ENCODE measurements at regions not wholly inside any gene's neighbourhood (a gene's known extent, or its start where the extent isn't known, plus 50 kb on each side); places are given as distances from the start of the nearest gene placed in this dataset.

DNA sequence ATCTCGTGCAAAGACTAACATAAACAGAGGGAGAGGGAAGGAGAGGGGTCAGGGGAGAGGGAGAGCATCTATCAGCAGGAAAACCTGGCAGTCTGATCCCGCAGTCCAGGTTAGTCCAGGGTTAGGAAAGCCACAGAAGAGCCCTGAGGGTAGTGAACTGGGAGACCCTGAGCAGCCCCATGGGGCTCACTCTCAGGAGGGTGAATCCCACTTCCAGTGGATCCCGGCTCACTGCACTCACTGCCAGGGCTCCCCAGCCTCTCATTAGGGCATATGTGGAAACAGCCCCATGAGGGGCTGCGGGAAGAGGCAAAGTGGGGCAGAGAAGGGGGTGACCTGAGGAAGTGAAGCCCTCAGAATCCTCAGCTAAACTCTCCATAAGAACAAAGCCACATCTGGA, 329.9 kb downstream of the UBE3D start:
- no peaks in the 10 kb centered on the region for H3K36me3 ChIP-seq
- TF ChIP-seq, protein P1, sequence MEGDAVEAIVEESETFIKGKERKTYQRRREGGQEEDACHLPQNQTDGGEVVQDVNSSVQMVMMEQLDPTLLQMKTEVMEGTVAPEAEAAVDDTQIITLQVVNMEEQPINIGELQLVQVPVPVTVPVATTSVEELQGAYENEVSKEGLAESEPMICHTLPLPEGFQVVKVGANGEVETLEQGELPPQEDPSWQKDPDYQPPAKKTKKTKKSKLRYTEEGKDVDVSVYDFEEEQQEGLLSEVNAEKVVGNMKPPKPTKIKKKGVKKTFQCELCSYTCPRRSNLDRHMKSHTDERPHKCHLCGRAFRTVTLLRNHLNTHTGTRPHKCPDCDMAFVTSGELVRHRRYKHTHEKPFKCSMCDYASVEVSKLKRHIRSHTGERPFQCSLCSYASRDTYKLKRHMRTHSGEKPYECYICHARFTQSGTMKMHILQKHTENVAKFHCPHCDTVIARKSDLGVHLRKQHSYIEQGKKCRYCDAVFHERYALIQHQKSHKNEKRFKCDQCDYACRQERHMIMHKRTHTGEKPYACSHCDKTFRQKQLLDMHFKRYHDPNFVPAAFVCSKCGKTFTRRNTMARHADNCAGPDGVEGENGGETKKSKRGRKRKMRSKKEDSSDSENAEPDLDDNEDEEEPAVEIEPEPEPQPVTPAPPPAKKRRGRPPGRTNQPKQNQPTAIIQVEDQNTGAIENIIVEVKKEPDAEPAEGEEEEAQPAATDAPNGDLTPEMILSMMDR (IDR thresholded peaks at IDR 0.05) = no peak
- TF ChIP-seq POLR2A (IDR thresholded peaks at IDR 0.05; ENCODE audit: low read depth) (no peak), POLR2AphosphoS5 (IDR thresholded peaks at IDR 0.05) (no peak), EP300 (IDR thresholded peaks at IDR 0.05) (no peak)
- WGBS = 75% methylated on average over 4 of the region's 4 CpGs
- no peaks in the 10 kb centered on the region for H3K9me3 ChIP-seq
- intact Hi-C loops (cut with DNase I) = no loop called here
- no peak overlapping the region for H3K4me3 ChIP-seq
- no peaks in the 10 kb centered on the region for H3K27me3 ChIP-seq
- H3K4me1 ChIP-seq = peaks cover 0 to 5% (median 0%) of the 10 kb centered on the region in 4 donors
- no peak for DNase-seq (ENCODE audit: extremely low spot score)
- H3K27ac ChIP-seq (replicated peaks in 1 of 4) = no peak overlapping the region

DNA sequence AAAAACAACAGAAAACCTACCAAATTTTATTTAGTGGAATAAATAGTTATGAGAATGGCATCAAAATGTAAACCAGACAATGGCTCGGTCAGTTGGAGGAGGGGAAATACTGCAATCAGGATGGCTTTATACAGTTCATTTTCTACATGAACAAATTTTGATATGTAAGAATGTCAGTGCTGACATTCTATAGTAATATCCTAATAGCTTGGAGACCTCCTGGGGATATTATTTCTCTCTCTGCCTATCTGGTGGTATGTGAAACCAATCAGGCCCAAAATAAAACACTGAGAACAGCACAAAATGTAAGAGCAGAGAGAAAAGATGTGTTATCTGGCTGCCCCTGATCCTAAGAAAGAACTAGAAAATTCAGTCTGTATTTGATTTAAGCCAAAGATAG, 327.7 kb downstream of the UBE3D start:
- peaks cover 0 to 5% (median 0%) of the 10 kb centered on the region in 4 donors for H3K4me1 ChIP-seq
- H3K9me3 ChIP-seq = no peaks in the 10 kb centered on the region
- no peak for DNase-seq (ENCODE audit: extremely low spot score)
- TF ChIP-seq POLR2A (IDR thresholded peaks at IDR 0.05; ENCODE audit: low read depth) = no peak
- no peak overlapping the region for H3K27ac ChIP-seq (replicated peaks in 1 of 4)
- H3K36me3 ChIP-seq = no peaks in the 10 kb centered on the region
- WGBS = 95% methylated on average over 1 of the region's 1 CpG
- H3K4me3 ChIP-seq = no peak overlapping the region
- no peaks in the 10 kb centered on the region for H3K27me3 ChIP-seq
- intact Hi-C loops (cut with DNase I) = no loop called here

DNA sequence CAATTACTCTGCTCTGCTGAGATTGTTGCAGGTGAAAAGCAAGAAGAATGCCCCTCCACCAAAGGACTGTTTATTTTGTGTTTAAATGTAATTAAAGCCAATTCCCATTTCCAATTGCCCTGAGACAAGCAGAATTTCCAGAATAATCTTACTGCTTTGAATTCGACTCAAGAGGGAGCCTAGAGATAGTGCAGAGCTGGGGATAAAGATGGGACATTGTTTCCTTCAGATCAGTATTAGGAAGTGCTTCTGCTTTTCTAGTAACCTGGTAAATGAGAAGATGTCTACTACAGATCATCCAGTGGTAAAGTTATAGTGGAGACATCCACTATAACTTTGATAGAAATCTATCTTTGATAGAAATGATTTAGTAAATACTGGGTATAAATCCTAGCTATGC, 326.9 kb downstream of the UBE3D start:
- H3K27ac ChIP-seq (replicated peaks in 1 of 4) = no peak overlapping the region
- peaks cover 0 to 5% (median 0%) of the 10 kb centered on the region in 4 donors for H3K4me1 ChIP-seq
- whole genome bisulfite sequencing = 54% methylated on average over 1 of the region's 1 CpG
- no peaks in the 10 kb centered on the region for H3K27me3 ChIP-seq
- no peak overlapping the region for H3K4me3 ChIP-seq
- intact Hi-C loops (cut with DNase I) = no loop called here
- DNase-seq (ENCODE audit: extremely low spot score) = no peak
- TF ChIP-seq POLR2AphosphoS5 (IDR thresholded peaks at IDR 0.05) = no peak
- TF ChIP-seq, protein P1 (IDR thresholded peaks at IDR 0.05) = no peak
- no peak for TF ChIP-seq EP300 (IDR thresholded peaks at IDR 0.05)
- H3K36me3 ChIP-seq = no peaks in the 10 kb centered on the region
- no peaks in the 10 kb centered on the region for H3K9me3 ChIP-seq

DNA sequence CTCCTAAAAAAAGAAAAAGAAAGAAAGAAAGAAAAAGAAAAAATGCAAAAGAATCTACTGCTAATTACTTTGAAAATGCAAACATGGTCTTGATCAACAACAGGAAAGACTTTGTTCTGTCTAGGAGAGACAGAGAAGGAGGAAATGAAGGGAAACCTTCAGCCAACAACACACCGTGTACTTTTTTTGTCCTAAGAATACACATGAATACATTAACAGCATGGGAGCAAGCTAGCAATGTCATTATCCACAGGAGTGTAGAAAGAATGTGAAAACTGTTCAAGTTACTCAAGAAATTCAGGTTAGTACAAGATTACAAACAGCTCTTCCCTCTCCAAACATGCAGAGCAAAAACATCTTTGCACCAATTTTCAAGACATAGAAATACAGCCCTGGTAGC, 326.3 kb downstream of the UBE3D start:
- no peak overlapping the region for H3K27ac ChIP-seq (replicated peaks in 1 of 4)
- H3K4me1 ChIP-seq = peaks cover 0 to 5% (median 0%) of the 10 kb centered on the region in 4 donors
- DNase-seq (ENCODE audit: extremely low spot score) = no peak
- TF ChIP-seq POLR2AphosphoS5 (IDR thresholded peaks at IDR 0.05) = no peak
- TF ChIP-seq, protein P1 (IDR thresholded peaks at IDR 0.05) = no peak
- TF ChIP-seq EP300 (IDR thresholded peaks at IDR 0.05) = no peak
- no peak for TF ChIP-seq POLR2A (IDR thresholded peaks at IDR 0.05; ENCODE audit: low read depth)
- no peak overlapping the region for H3K4me3 ChIP-seq
- WGBS = 11% methylated on average over 1 of the region's 1 CpG
- no peaks in the 10 kb centered on the region for H3K36me3 ChIP-seq
- no peaks in the 10 kb centered on the region for H3K9me3 ChIP-seq
- no peaks in the 10 kb centered on the region for H3K27me3 ChIP-seq
- intact Hi-C loops (cut with DNase I) = no loop called here

DNA sequence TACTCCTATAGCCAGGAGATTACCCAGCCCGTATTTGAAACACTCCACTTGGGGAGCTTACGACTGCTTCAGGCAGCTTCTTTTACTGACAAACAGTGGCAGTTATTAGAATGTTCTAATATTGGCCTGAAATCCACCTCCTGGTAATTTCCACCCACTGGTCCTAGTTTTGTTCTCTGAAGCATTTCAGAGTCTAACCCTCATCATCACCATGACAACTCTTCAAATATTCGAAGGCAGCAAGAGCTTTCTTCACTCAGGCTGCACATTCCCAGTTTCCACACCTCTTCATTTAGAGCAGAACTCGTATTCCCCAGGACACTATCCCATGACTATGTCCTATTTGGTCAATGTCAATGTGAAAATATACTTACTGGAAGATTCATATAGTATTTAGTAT, 325.6 kb downstream of the UBE3D start:
- Histone ChIP-seq H3K36me3 (no peaks in the 10 kb centered on the region), H3K27ac (replicated peaks in 1 of 4) (no peak overlapping the region), H3K4me1 (peaks cover 0 to 5% (median 0%) of the 10 kb centered on the region in 4 donors), H3K9me3 (no peaks in the 10 kb centered on the region), H3K27me3 (no peaks in the 10 kb centered on the region), H3K4me3 (no peak overlapping the region)
- DNase-seq (ENCODE audit: extremely low spot score) = no peak
- TF ChIP-seq POLR2A (IDR thresholded peaks at IDR 0.05; ENCODE audit: low read depth) = no peak
- TF ChIP-seq, protein P1 (IDR thresholded peaks at IDR 0.05) = no peak
- TF ChIP-seq EP300 (IDR thresholded peaks at IDR 0.05) = no peak
- no peak for TF ChIP-seq POLR2AphosphoS5 (IDR thresholded peaks at IDR 0.05)
- intact Hi-C loops (cut with DNase I) = no loop called here
- 78% methylated on average over 4 of the region's 4 CpGs for WGBS

All from esophagus muscularis mucosa (tissue), 4 donors.